GM10248 (cell line): ENCODE measurements at regions not wholly inside any gene's neighbourhood (a gene's known extent, or its start where the extent isn't known, plus 50 kb on each side); places are given as distances from the start of the nearest gene placed in this dataset.

Experiments
- CTCF ChIA-PET: fragments of 300-600 bp; sonication (Branson Sonifier 250); formaldehyde crosslinking; extraction: SDS; loops from one replicate; lab custom pipeline; 2021; ENCODE audit warnings: antibody characterized with exemption; lab: Yijun Ruan, JAX
- POLR2A ChIA-PET: fragments of 350-650 bp; sonication (Branson Sonifier 250); formaldehyde crosslinking; extraction: SDS; loops from one replicate; lab custom pipeline; 2020; ENCODE audit warnings: antibody characterized with exemption; lab: Yijun Ruan, JAX
- DNase-seq: peaks from one replicate; pipeline ENCODE4 v3.0.0; 2012; ENCODE audit errors: extremely low spot score
- TF ChIP-seq, protein P1 (sequence below): IDR thresholded peaks from 2 replicates; pipeline ENCODE4 v1.5.1; 2012; ENCODE audit warnings: mild to moderate bottlenecking, low read depth; ENCODE audit errors: extremely low read depth, missing control alignments, control extremely low read depth

DNA sequence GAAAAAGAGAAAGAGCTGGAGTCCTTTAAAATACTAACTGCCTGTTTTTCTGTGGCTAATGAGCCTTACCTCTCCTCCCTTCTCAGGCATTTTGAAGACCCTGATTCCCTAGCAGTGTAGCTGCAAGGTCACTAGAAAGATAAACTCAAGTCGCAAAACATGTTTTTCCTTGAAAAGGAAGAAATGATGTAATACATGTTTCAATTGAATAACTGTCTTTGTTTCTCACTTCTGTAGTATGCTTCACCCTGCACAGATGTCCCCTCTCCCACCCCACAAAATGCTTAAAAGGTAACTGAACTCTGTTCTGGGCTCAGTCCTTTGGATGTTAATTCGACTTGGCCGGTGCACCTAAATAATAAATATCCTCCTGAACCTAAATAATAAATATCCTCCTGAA lies 1350.3 kb downstream of the TMEM121 start:
- DNase-seq = no peak
- POLR2A ChIA-PET = no interaction called here
- TF ChIP-seq, protein P1, sequence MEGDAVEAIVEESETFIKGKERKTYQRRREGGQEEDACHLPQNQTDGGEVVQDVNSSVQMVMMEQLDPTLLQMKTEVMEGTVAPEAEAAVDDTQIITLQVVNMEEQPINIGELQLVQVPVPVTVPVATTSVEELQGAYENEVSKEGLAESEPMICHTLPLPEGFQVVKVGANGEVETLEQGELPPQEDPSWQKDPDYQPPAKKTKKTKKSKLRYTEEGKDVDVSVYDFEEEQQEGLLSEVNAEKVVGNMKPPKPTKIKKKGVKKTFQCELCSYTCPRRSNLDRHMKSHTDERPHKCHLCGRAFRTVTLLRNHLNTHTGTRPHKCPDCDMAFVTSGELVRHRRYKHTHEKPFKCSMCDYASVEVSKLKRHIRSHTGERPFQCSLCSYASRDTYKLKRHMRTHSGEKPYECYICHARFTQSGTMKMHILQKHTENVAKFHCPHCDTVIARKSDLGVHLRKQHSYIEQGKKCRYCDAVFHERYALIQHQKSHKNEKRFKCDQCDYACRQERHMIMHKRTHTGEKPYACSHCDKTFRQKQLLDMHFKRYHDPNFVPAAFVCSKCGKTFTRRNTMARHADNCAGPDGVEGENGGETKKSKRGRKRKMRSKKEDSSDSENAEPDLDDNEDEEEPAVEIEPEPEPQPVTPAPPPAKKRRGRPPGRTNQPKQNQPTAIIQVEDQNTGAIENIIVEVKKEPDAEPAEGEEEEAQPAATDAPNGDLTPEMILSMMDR = no peak
- CTCF ChIA-PET = interaction anchor here (7.3 to 11.1 kb wide), 3 partner anchors 21 to 46 kb away, joined by 97 to 227 read pairs (median 206); no protein-coding TSS in a partner anchor

DNA sequence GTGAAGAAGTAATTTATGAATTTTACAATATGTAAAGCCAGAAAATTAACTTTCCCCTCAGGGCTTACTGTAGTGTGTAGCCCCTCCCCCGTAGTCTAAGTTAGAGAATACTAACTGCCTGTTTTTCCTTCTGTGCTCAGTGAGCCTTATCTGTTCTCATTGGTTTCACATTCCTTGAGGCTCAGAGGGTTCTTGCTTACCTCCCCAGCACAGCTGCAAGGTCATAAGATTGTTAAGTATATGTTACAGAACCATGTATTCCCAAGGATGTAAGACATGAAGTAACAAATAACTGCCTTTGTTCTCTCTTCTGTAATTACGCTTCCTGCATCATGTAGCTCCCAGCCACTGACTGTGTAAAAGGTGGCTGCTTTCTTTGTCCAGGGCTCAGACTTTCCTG lies 1351.1 kb downstream of the TMEM121 start:
- TF ChIP-seq, protein P1 = no peak
- ChIA-PET POLR2A (no interaction called here), CTCF (interaction anchor here (1.2 to 11.1 kb wide), 6 partner anchors 18 to 185 kb away, joined by 3 to 227 read pairs (median 50); no protein-coding TSS in a partner anchor)
- no peak for DNase-seq

DNA sequence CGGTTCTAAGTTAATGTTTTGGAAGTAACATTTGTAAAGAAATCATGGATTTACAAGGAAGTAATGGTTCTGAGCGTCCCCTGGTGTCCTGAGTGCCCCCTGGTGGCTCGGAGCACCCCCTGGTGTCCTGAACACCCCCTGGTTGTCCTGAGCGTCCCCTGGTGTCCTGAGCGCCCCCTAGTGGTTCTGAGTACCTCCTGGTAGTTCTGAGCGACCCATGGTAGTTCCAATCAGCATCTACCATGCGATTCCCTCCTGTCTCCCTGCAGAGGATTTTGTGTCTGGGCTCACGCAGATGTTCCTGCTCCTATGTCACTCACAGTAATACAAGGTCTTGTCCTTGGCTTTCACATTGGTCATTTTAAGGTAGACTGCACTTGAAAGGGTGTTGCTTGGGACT lies 1352.9 kb downstream of the TMEM121 start:
- peak; percentile 67 for DNase-seq
- POLR2A ChIA-PET = no interaction called here
- TF ChIP-seq, protein P1 = peak; percentile 93
- CTCF ChIA-PET = interaction anchor here (0.9 to 11.1 kb wide), 10 partner anchors 9 to 65 kb away, joined by 3 to 227 read pairs (median 4); no protein-coding TSS in a partner anchor

DNA sequence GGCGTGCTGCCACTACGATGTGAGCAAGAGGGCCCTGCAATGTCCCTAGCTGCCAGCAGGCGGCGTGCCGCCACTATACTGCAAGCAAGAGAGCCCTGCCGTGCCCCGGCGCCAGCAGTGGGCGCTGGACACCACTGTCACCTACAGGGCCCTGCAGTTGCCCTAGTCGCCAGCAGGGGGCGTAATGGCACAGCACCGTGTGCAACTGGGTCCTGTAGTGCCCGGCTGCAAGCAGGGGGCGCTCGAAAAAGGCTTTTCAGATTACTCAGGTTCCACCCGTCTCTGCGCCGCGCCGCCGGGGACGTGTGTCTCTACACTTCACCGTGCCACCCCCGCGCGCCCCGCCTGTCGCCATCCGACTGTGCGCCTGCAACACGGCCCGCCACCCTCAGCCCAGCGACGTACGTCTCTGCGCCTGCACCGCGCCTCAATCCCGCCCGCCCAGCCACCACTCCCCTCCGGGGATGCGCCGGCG lies 1356.9 kb downstream of the TMEM121 start:
- no peak for DNase-seq
- ChIA-PET POLR2A (no interaction called here), CTCF (interaction anchor here (0.7 to 3.2 kb wide), 2 partner anchors 11 to 53 kb away, joined by 3 to 20 read pairs; no protein-coding TSS in a partner anchor)
- TF ChIP-seq, protein P1 = peak; percentile 65
